Tibial artery (tissue), 4 donors: ENCODE measurements at regions not wholly inside any gene's neighbourhood (a gene's known extent, or its start where the extent isn't known, plus 50 kb on each side); places are given as distances from the start of the nearest gene placed in this dataset.

ENCODE experiments used
- DNase-seq, 2 donors: peaks; one replicate each; pipeline ENCODE4 v3.0.0-alpha.2; 2019
- H3K27ac ChIP-seq, 2 donors: fragments of 200-600 bp; sonication (generic) in 1 of 2; 1 replicate in 1 of 2; 2 replicates in 1 of 2; pipeline ENCODE4 v1.5.1; 2018 to 2019; ENCODE audit warnings: mild to moderate bottlenecking in 1 of 2
- H3K27me3 ChIP-seq, 2 donors: fragments of 200-600 bp; sonication (generic) in 1 of 2; one replicate each; pipeline versions ENCODE4 v1.5.1 to v1.6.0; 2016 to 2019
- H3K36me3 ChIP-seq, 3 donors: fragments of 200-600 bp; sonication (generic) in 2 of 3; one replicate each; pipeline ENCODE4 v1.5.1; 2016 to 2019; ENCODE audit warnings: mild to moderate bottlenecking in 2 of 3
- H3K4me1 ChIP-seq, 4 donors: fragments of 200-600 bp; sonication (generic) in 2 of 4; 1 replicate in 3 of 4; 2 replicates in 1 of 4; pipeline ENCODE4 v1.5.1; 2016 to 2019
- H3K4me3 ChIP-seq, 2 donors: fragments of 200-600 bp; sonication (generic) in 1 of 2; 1 replicate in 1 of 2; 2 replicates in 1 of 2; pipeline ENCODE4 v1.5.1; 2018 to 2019; ENCODE audit warnings: mild to moderate bottlenecking in 2 of 2
- H3K9me3 ChIP-seq, 3 donors: fragments of 200-600 bp; sonication (generic) in 1 of 3; one replicate each; pipeline ENCODE4 v1.5.1; 2016 to 2019
- intact Hi-C: fragments of 100-400 bp; cut with DNase I; formaldehyde crosslinking; loops from one replicate; pipeline ENCODE4 v1.15.0; 2023; ENCODE audit warnings: low total_unique reads
- TF ChIP-seq, protein P1 (sequence below), 2 experiments: fragments of 200-600 bp in 1 of 2; fragments of 450-650 bp in 1 of 2; IDR thresholded peaks; one replicate each; pipeline ENCODE4 v1.5.1; 2017 to 2019; ENCODE audit warnings: antibody characterized with exemption in 2 of 2, mild to moderate bottlenecking in 1 of 2, moderate library complexity in 1 of 2

- TF ChIP-seq, protein P1, sequence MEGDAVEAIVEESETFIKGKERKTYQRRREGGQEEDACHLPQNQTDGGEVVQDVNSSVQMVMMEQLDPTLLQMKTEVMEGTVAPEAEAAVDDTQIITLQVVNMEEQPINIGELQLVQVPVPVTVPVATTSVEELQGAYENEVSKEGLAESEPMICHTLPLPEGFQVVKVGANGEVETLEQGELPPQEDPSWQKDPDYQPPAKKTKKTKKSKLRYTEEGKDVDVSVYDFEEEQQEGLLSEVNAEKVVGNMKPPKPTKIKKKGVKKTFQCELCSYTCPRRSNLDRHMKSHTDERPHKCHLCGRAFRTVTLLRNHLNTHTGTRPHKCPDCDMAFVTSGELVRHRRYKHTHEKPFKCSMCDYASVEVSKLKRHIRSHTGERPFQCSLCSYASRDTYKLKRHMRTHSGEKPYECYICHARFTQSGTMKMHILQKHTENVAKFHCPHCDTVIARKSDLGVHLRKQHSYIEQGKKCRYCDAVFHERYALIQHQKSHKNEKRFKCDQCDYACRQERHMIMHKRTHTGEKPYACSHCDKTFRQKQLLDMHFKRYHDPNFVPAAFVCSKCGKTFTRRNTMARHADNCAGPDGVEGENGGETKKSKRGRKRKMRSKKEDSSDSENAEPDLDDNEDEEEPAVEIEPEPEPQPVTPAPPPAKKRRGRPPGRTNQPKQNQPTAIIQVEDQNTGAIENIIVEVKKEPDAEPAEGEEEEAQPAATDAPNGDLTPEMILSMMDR (IDR thresholded peaks at IDR 0.05) = no peak
- no peak overlapping the region for H3K4me3 ChIP-seq
- no peak overlapping the region for H3K27ac ChIP-seq
- intact Hi-C loops = no loop called here
- H3K36me3 ChIP-seq = no peaks in the 10 kb centered on the region
- H3K4me1 ChIP-seq = no peaks in the 10 kb centered on the region
- H3K27me3 ChIP-seq = no peaks in the 10 kb centered on the region
- no peaks in the 10 kb centered on the region for H3K9me3 ChIP-seq
- no peak for DNase-seq
Observed at GRCh38 chr13:88801361-88801760, 1130.2 kb downstream of the SLITRK5 start.

DNA sequence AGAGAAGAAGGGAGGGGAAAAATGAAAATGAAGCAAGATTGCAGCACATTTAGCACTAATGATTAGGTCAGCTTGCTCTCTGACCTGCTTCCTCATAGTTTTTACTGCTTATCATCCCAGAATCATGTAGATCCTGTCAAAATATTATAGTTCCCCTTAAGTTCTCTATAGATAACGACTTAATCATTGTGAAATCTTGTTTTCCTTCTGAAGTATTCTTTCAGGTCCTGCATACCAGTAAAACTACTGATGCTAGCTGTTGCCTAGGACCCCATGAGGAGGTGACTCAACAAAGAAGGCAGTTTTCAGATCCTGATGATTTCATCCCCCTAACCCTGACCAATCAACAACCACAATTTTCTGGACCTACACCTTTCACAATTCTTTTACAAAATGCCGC lies 1131.7 kb downstream of the SLITRK5 start:
- no peaks in the 10 kb centered on the region for H3K9me3 ChIP-seq
- H3K27ac ChIP-seq = no peak overlapping the region
- intact Hi-C loops = no loop called here
- no peak for DNase-seq
- H3K36me3 ChIP-seq = no peaks in the 10 kb centered on the region
- no peaks in the 10 kb centered on the region for H3K27me3 ChIP-seq
- no peak overlapping the region for H3K4me3 ChIP-seq
- H3K4me1 ChIP-seq = no peaks in the 10 kb centered on the region
- TF ChIP-seq, protein P1 (IDR thresholded peaks at IDR 0.05) = no peak

- intact Hi-C loops = no loop called here
Observed at GRCh38 chr13:88806438-88806837, 1135.3 kb downstream of the SLITRK5 start.

DNA sequence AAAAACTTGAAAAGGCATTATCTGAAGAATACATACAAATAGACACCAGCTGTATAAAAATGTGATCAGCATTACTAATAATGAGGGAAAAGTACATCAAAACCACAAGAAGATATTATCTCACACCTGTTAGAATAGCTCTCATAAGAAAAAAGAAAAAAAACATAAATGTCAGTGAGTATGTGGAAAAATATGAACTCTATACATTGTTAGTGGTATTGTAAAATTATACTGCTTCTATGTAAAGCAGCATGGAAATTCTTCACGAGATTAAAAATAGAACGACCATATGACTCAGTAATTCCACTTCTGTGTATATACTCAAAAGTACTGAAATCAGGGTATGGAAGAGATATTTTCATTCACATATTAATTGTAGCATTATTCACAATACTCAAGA lies 1146.4 kb downstream of the SLITRK5 start:
- Histone ChIP-seq H3K27me3 (no peaks in the 10 kb centered on the region), H3K36me3 (no peaks in the 10 kb centered on the region), H3K4me3 (no peak overlapping the region), H3K27ac (no peak overlapping the region), H3K9me3 (peaks cover 0 to 3% (median 0%) of the 10 kb centered on the region in 3 donors), H3K4me1 (no peaks in the 10 kb centered on the region)
- intact Hi-C loops = no loop called here
- no peak for DNase-seq
- TF ChIP-seq, protein P1 (IDR thresholded peaks at IDR 0.05) = no peak

More at GRCh38 chr13:88806438-88806837, 1135.3 kb downstream of the SLITRK5 start:
- Histone ChIP-seq H3K4me3 (no peak overlapping the region), H3K4me1 (no peaks in the 10 kb centered on the region), H3K27me3 (no peaks in the 10 kb centered on the region), H3K36me3 (no peaks in the 10 kb centered on the region), H3K9me3 (peaks cover 0 to 7% (median 0%) of the 10 kb centered on the region in 3 donors), H3K27ac (no peak overlapping the region)
- TF ChIP-seq, protein P1 (IDR thresholded peaks at IDR 0.05) = no peak
- DNase-seq = no peak

DNA sequence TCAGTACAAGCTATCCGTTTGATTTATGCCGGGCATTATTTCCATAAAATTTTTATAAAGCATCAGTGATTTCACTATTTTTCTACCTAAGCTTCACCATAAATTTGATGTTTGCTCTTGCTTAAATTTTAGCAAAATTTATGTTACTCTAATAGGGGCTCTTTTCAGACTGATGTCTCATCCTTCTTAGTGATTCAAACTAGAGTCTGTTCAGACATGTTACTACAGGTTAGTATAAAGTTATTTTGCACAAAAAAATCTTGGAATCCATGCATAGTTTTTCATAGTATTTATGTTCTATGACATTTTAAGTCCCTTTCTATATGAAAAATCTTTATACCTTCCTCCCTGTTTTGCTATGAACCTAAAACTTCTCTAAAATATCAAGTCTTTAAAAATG lies 1151.9 kb downstream of the SLITRK5 start:
- Histone ChIP-seq H3K4me1 (no peaks in the 10 kb centered on the region), H3K9me3 (no peaks in the 10 kb centered on the region), H3K4me3 (no peak overlapping the region), H3K27ac (no peak overlapping the region), H3K36me3 (no peaks in the 10 kb centered on the region), H3K27me3 (no peaks in the 10 kb centered on the region)
- TF ChIP-seq, protein P1 (IDR thresholded peaks at IDR 0.05) = no peak
- DNase-seq = no peak
- intact Hi-C loops = no loop called here

DNA sequence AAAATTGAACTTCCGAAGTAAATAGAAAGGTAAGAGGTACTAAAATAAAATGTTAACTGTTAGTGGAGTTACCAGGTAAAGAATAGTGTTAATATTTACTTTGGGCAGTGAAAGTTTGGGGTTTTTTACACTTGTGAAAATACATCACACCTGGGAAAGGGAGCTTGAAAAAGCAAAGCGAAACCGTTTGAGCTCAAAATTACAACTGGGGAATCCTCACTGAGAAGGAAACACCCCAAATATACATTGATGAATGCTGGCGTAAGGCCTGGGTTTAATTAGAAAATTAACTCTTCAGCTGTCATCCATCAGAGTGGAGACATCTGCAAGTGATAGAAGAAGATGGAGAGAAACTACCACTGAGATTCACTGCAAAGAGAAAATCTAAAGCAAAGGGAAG lies 1153.0 kb downstream of the SLITRK5 start:
- H3K36me3 ChIP-seq = no peaks in the 10 kb centered on the region
- intact Hi-C loops = no loop called here

More for the DNA sequence above, 1153.0 kb downstream of the SLITRK5 start:
- Histone ChIP-seq H3K9me3 (no peaks in the 10 kb centered on the region), H3K4me3 (no peak overlapping the region), H3K27ac (no peak overlapping the region), H3K27me3 (no peaks in the 10 kb centered on the region), H3K4me1 (no peaks in the 10 kb centered on the region)
- DNase-seq = no peak
- TF ChIP-seq, protein P1 (IDR thresholded peaks at IDR 0.05) = no peak
